ENCODE measurements at regions not wholly inside any gene's neighbourhood (a gene's known extent, or its start where the extent isn't known, plus 50 kb on each side); places are given as distances from the start of the nearest gene placed in this dataset.
A peak's percentile ranks its signal among the peaks of the same experiment; 100 is the strongest.

- TF ChIP-seq CTCF (IDR thresholded peaks at IDR 0.05) (peak in 2 of 4 experiments; percentile 30 to 42), POLR2A (IDR thresholded peaks at IDR 0.05) (no peak)
Measured at GRCh38 chr7:153320681-153321080, 561.1 kb downstream of the ACTR3B start.
